Right atrium auricular region (tissue), 2 donors: ENCODE measurements at regions not wholly inside any gene's neighbourhood (a gene's known extent, or its start where the extent isn't known, plus 50 kb on each side); places are given as distances from the start of the nearest gene placed in this dataset.

Source experiments
- DNase-seq: peaks from one replicate; pipeline ENCODE4 v3.0.0-alpha.2; 2019; ENCODE audit warnings: low spot score
- H3K27ac ChIP-seq, 2 donors: fragments of 200-600 bp; sonication (generic); 1 replicate in 1 of 2; 2 replicates in 1 of 2; pipeline ENCODE4 v1.5.1; 2016 to 2019
- H3K27me3 ChIP-seq, 2 donors: fragments of 200-600 bp; sonication (generic); one replicate each; pipeline versions ENCODE4 v1.5.1 to v1.6.0; 2017 to 2019
- H3K36me3 ChIP-seq: fragments of 200-600 bp; sonication (generic); one replicate; pipeline ENCODE4 v1.5.1; 2016
- H3K4me1 ChIP-seq, 2 donors: fragments of 200-600 bp; sonication (generic); one replicate each; pipeline versions ENCODE4 v1.5.1 to v1.6.0; 2017 to 2019
- H3K4me3 ChIP-seq, 2 donors: fragments of 200-600 bp; sonication (generic); 1 replicate in 1 of 2; 2 replicates in 1 of 2; pipeline ENCODE4 v1.5.1; 2017 to 2019; ENCODE audit warnings: mild to moderate bottlenecking in 1 of 2, moderate library complexity in 1 of 2
- H3K9me3 ChIP-seq, 2 donors: fragments of 200-600 bp; sonication (generic); one replicate each; pipeline ENCODE4 v1.5.1; 2019
- CTCF ChIP-seq, 2 donors: fragments of 200-600 bp; sonication (generic); IDR thresholded peaks; one replicate each; pipeline ENCODE4 v1.5.1; 2019; ENCODE audit warnings: antibody characterized with exemption in 2 of 2

GRCh38 chr1:60742339-60742738 is 340.0 kb upstream of the NFIA start:
- Histone ChIP-seq H3K36me3 (no peaks in the 10 kb centered on the region), H3K27ac (no peak overlapping the region), H3K9me3 (no peaks in the 10 kb centered on the region), H3K4me1 (peaks cover 0 to 10% of the 10 kb centered on the region in 2 donors), H3K27me3 (no peaks in the 10 kb centered on the region), H3K4me3 (no peak overlapping the region)
- DNase-seq = no peak
- no peak for TF ChIP-seq CTCF (IDR thresholded peaks at IDR 0.05)

DNA sequence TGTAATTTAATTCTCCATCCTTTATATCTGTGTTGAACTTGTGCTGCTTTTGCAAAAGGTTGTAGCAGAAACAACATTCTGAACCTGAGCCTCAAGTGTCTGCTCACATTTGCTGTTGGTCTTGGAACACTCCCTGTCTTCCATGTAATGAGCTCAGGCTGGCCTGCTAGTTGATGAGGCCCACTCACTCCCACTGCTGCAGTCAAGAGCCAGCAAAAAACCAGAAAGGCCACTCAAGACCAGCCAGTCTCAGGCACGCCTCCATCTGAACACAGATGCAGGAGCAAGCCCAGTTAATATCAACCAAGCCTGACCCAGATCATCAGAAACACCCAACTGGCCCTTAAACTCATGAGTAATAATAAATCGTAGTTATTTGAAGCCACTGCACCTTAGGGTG is 342.2 kb upstream of the NFIA start:
- no peak for TF ChIP-seq CTCF (IDR thresholded peaks at IDR 0.05)

DNA sequence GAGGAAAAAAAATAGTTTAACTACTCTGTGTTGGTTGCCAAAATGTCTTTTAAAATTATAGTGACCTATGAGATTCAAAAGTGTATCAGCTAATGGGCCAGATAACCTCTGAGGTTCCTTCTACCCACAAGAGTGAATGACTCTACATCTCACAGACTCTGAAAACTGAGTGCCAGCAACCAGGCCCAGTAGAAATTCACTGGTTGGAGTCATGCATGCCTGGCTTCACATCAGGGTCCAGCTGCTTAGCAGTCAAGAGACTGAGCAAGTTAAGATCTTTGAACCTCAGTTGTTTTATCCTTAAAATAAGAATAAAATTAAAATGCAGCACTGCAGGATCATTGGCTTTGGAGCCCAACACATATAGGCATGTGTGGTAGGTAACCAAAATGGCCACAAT is 342.6 kb upstream of the NFIA start:
- Histone ChIP-seq H3K4me1 (no peaks in the 10 kb centered on the region), H3K27ac (no peak overlapping the region), H3K4me3 (no peak overlapping the region), H3K9me3 (no peaks in the 10 kb centered on the region), H3K36me3 (no peaks in the 10 kb centered on the region), H3K27me3 (no peaks in the 10 kb centered on the region)
- DNase-seq = no peak
- no peak for TF ChIP-seq CTCF (IDR thresholded peaks at IDR 0.05)

More for the DNA sequence above, 342.2 kb upstream of the NFIA start:
- H3K27me3 ChIP-seq = no peaks in the 10 kb centered on the region
- no peak overlapping the region for H3K4me3 ChIP-seq
- no peaks in the 10 kb centered on the region for H3K4me1 ChIP-seq
- H3K27ac ChIP-seq = no peak overlapping the region
- no peaks in the 10 kb centered on the region for H3K9me3 ChIP-seq
- no peak for DNase-seq
- no peaks in the 10 kb centered on the region for H3K36me3 ChIP-seq

GRCh38 chr1:60732977-60733401 is 349.4 kb upstream of the NFIA start:
- H3K27ac ChIP-seq = no peak overlapping the region
- H3K9me3 ChIP-seq = no peaks in the 10 kb centered on the region
- no peak for DNase-seq
- H3K4me3 ChIP-seq = no peak overlapping the region
- no peak for TF ChIP-seq CTCF (IDR thresholded peaks at IDR 0.05)
- H3K36me3 ChIP-seq = no peaks in the 10 kb centered on the region
- H3K4me1 ChIP-seq = no peaks in the 10 kb centered on the region
- no peaks in the 10 kb centered on the region for H3K27me3 ChIP-seq

GRCh38 chr1:60731321-60731720 is 351.0 kb upstream of the NFIA start:
- no peak for DNase-seq
- no peak for TF ChIP-seq CTCF (IDR thresholded peaks at IDR 0.05)
- H3K36me3 ChIP-seq = no peaks in the 10 kb centered on the region
- H3K4me3 ChIP-seq = no peak overlapping the region
- H3K27ac ChIP-seq = no peak overlapping the region
- H3K9me3 ChIP-seq = no peaks in the 10 kb centered on the region
- no peaks in the 10 kb centered on the region for H3K27me3 ChIP-seq
- H3K4me1 ChIP-seq = no peaks in the 10 kb centered on the region

- Histone ChIP-seq H3K27me3 (no peaks in the 10 kb centered on the region), H3K36me3 (no peaks in the 10 kb centered on the region), H3K27ac (no peak overlapping the region), H3K4me1 (no peaks in the 10 kb centered on the region), H3K4me3 (no peak overlapping the region), H3K9me3 (no peaks in the 10 kb centered on the region)
- TF ChIP-seq CTCF (IDR thresholded peaks at IDR 0.05) = no peak
- no peak for DNase-seq
These were observed 354.8 kb upstream of the NFIA start for GRCh38 chr1:60727552-60727951.
